ENCODE measurements at regions not wholly inside any gene's neighbourhood (a gene's known extent, or its start where the extent isn't known, plus 50 kb on each side); places are given as distances from the start of the nearest gene placed in this dataset.

- Histone ChIP-seq H3K27me3 (ENCODE audit: control insufficient read depth, insufficient read depth, low read length) (no peaks in the 10 kb centered on the region), H3K27ac (ENCODE audit: low read depth, low read length) (no peak overlapping the region), H3K4me3 (ENCODE audit: low read depth, low read length) (no peak overlapping the region), H3K9me3 (ENCODE audit: control insufficient read depth, insufficient read depth, low read length) (no peaks in the 10 kb centered on the region; the same call in 1 of the 2 replicates)
- DNase-seq (ENCODE audit: low read depth, low spot score), result no peak
- ChIA-PET CTCF (no interaction called here), POLR2A (no interaction called here)
- TF ChIP-seq, protein P1, sequence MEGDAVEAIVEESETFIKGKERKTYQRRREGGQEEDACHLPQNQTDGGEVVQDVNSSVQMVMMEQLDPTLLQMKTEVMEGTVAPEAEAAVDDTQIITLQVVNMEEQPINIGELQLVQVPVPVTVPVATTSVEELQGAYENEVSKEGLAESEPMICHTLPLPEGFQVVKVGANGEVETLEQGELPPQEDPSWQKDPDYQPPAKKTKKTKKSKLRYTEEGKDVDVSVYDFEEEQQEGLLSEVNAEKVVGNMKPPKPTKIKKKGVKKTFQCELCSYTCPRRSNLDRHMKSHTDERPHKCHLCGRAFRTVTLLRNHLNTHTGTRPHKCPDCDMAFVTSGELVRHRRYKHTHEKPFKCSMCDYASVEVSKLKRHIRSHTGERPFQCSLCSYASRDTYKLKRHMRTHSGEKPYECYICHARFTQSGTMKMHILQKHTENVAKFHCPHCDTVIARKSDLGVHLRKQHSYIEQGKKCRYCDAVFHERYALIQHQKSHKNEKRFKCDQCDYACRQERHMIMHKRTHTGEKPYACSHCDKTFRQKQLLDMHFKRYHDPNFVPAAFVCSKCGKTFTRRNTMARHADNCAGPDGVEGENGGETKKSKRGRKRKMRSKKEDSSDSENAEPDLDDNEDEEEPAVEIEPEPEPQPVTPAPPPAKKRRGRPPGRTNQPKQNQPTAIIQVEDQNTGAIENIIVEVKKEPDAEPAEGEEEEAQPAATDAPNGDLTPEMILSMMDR (IDR thresholded peaks at IDR 0.05; ENCODE audit: low read depth, low read length), result no peak
Observed at GRCh38 chr22:22814666-22815396, 72.8 kb upstream of the IGLL5 start.

GRCh38 chr22:22815397-22816170 lies 72.0 kb upstream of the IGLL5 start:
- CTCF ChIA-PET, result no interaction called here
- Histone ChIP-seq H3K9me3 (ENCODE audit: control insufficient read depth, insufficient read depth, low read length) (no peaks in the 10 kb centered on the region), H3K4me3 (ENCODE audit: low read depth, low read length) (no peak overlapping the region), H3K27ac (ENCODE audit: low read depth, low read length) (no peak overlapping the region), H3K27me3 (ENCODE audit: control insufficient read depth, insufficient read depth, low read length) (no peaks in the 10 kb centered on the region)
- POLR2A ChIA-PET, result no interaction called here
- DNase-seq (ENCODE audit: low read depth, low spot score), result no peak
- TF ChIP-seq, protein P1 (IDR thresholded peaks at IDR 0.05; ENCODE audit: low read depth, low read length), result no peak

GRCh38 chr22:22816171-22816514 lies 71.5 kb upstream of the IGLL5 start:
- Histone ChIP-seq H3K9me3 (ENCODE audit: control insufficient read depth, insufficient read depth, low read length) (no peaks in the 10 kb centered on the region), H3K27me3 (ENCODE audit: control insufficient read depth, insufficient read depth, low read length) (no peaks in the 10 kb centered on the region), H3K4me3 (ENCODE audit: low read depth, low read length) (no peak overlapping the region), H3K27ac (ENCODE audit: low read depth, low read length) (no peak overlapping the region)
- POLR2A ChIA-PET, result no interaction called here
- TF ChIP-seq, protein P1 (IDR thresholded peaks at IDR 0.05; ENCODE audit: low read depth, low read length), result no peak
- no peak for DNase-seq (ENCODE audit: low read depth, low spot score)
- CTCF ChIA-PET, result no interaction called here

DNA sequence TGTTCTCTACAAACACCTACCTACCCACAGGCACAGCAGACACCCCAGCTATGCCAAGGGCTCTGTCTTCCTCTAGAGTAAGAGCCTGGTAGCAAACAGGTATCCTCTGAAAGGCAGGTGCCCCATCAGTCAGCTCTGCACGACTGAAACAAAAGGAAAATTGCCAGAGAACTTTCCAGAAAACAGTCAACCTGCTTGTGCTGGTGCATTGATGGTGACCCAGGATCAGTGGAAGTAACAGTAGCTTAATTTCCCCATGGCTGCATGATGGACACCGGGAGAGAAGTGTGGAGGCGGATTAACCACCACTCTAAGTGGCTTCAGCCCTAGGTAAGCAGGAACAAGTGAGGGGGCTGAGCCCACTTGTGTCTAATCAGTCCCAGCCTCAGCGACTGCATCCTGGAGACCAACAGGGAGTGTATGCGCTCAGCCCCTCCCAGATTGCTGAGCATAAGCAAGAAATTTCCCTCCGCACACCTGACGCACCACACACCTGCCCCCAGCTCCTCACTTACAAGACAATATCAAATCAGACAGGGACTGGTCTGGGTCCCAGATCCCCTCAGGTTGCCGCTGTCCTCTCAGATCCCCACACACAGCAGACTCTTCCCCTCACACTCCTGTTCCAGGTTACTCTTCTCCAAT lies 70.7 kb upstream of the IGLL5 start:
- no peaks in the 10 kb centered on the region for H3K27me3 ChIP-seq (ENCODE audit: control insufficient read depth, insufficient read depth, low read length)
- ChIA-PET CTCF (no interaction called here), POLR2A (no interaction called here)
- TF ChIP-seq, protein P1 (IDR thresholded peaks at IDR 0.05; ENCODE audit: low read depth, low read length), result no peak
- H3K4me3 ChIP-seq (ENCODE audit: low read depth, low read length), result no peak overlapping the region
- no peak for DNase-seq (ENCODE audit: low read depth, low spot score)
- no peaks in the 10 kb centered on the region for H3K9me3 ChIP-seq (ENCODE audit: control insufficient read depth, insufficient read depth, low read length)
- no peak overlapping the region for H3K27ac ChIP-seq (ENCODE audit: low read depth, low read length)

All from AG04450 (cell line).